HG02943 (cell line): ENCODE measurements at regions not wholly inside any gene's neighbourhood (a gene's known extent, or its start where the extent isn't known, plus 50 kb on each side); places are given as distances from the start of the nearest gene placed in this dataset.
A peak's percentile ranks its signal among the peaks of the same experiment; 100 is the strongest.

ENCODE experiments used
- ATAC-seq: cut with Tn5 transposase; IDR thresholded peaks from one replicate; pipeline ENCODE4 v1.9.1; 2021; ENCODE audit warnings: mild to moderate bottlenecking, low read depth, moderate library complexity; ENCODE audit not compliant: unreplicated experiment

GRCh38 chr10:129033790-129034272 is 433.2 kb upstream of the MGMT start:
- no peak for ATAC-seq

- no peak for ATAC-seq
Measured at GRCh38 chr10:129035052-129035827, 431.8 kb upstream of the MGMT start.

- ATAC-seq, result no peak
Measured at GRCh38 chr10:129038522-129038921, 428.5 kb upstream of the MGMT start.

- ATAC-seq, result no peak
Measured at GRCh38 chr10:129039406-129040370, 427.4 kb upstream of the MGMT start.

GRCh38 chr10:129040377-129040776 is 426.7 kb upstream of the MGMT start:
- no peak for ATAC-seq

- no peak for ATAC-seq
Measured at GRCh38 chr10:129041916-129042315, 425.1 kb upstream of the MGMT start.

- no peak for ATAC-seq
Measured at GRCh38 chr10:129042776-129043595, 424.1 kb upstream of the MGMT start.

GRCh38 chr10:129043691-129044090 is 423.4 kb upstream of the MGMT start:
- ATAC-seq, result no peak

- ATAC-seq, result no peak
Measured at GRCh38 chr10:129045599-129045998, 421.4 kb upstream of the MGMT start.

GRCh38 chr10:129046065-129046681 is 420.9 kb upstream of the MGMT start:
- ATAC-seq, result no peak

GRCh38 chr10:129046962-129047361 is 420.1 kb upstream of the MGMT start:
- ATAC-seq, result no peak

- ATAC-seq, result no peak
Measured at GRCh38 chr10:129047600-129047999, 419.4 kb upstream of the MGMT start.

- no peak for ATAC-seq
Measured at GRCh38 chr10:129048513-129048912, 418.5 kb upstream of the MGMT start.

- no peak for ATAC-seq
Measured at GRCh38 chr10:129049501-129049900, 417.5 kb upstream of the MGMT start.

- no peak for ATAC-seq
Measured at GRCh38 chr10:129055225-129055624, 411.8 kb upstream of the MGMT start.

GRCh38 chr10:129055986-129056385 is 411.1 kb upstream of the MGMT start:
- ATAC-seq, result no peak

- ATAC-seq, result peak; percentile 42
Measured at GRCh38 chr10:129056734-129057689, 410.0 kb upstream of the MGMT start.

- peak; percentile 92 for ATAC-seq
Measured at GRCh38 chr10:129057856-129058663, 409.0 kb upstream of the MGMT start.
